PC-9 (cell line): ENCODE measurements at regions not wholly inside any gene's neighbourhood (a gene's known extent, or its start where the extent isn't known, plus 50 kb on each side); places are given as distances from the start of the nearest gene placed in this dataset.

Source experiments
- CTCF ChIP-seq: fragments of 200-600 bp; sonication (generic); conservative IDR thresholded peaks from 2 replicates; pipeline ENCODE4 v1.6.1; 2017; ENCODE audit warnings: mixed run types, antibody characterized with exemption, mild to moderate bottlenecking, moderate library complexity
- EZH2 ChIP-seq: fragments of 200-600 bp; sonication (generic); IDR thresholded peaks from 2 replicates; pipeline ENCODE4 v1.8.0; 2017; ENCODE audit warnings: antibody characterized with exemption, low read depth

- no peak for TF ChIP-seq CTCF
- TF ChIP-seq EZH2, result no peak
These were observed 83.4 kb downstream of the DHCR7 start for GRCh38 chr11:71364806-71365205.
